ENCODE measurements at regions not wholly inside any gene's neighbourhood (a gene's known extent, or its start where the extent isn't known, plus 50 kb on each side); places are given as distances from the start of the nearest gene placed in this dataset.

DNA sequence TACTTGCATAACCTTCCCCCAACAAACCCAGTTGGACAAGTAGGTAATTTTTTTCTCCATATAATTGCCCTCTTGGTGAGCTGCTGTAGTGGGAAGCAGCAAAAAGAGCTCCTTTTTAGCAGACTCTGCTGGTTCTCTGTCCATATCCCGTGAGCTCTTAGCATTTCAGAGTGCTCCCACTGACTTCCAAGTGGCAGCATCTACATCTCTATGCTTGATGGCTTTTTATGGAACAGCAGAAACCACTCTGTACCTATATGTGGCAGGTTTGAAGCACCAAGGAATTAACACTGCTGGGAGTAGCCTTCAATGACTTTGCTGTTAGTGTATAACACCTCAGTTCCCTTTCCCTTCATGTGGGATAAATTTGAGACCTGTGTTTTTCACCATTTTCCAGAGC is 168.4 kb upstream of the NHS start:
- Histone ChIP-seq H3K4me1 (ENCODE audit: control insufficient read depth, insufficient read depth, low read length) (no peaks in the 10 kb centered on the region), H3K27me3 (ENCODE audit: control insufficient read depth, insufficient read depth, low read length) (no peaks in the 10 kb centered on the region), H3K36me3 (ENCODE audit: control insufficient read depth, insufficient read depth, low read length) (no peaks in the 10 kb centered on the region), H3K4me3 (ENCODE audit: low read length) (no peak overlapping the region), H3K9ac (ENCODE audit: low read length) (no peak overlapping the region), H3K27ac (ENCODE audit: low read depth, low read length) (no peak overlapping the region)

DNA sequence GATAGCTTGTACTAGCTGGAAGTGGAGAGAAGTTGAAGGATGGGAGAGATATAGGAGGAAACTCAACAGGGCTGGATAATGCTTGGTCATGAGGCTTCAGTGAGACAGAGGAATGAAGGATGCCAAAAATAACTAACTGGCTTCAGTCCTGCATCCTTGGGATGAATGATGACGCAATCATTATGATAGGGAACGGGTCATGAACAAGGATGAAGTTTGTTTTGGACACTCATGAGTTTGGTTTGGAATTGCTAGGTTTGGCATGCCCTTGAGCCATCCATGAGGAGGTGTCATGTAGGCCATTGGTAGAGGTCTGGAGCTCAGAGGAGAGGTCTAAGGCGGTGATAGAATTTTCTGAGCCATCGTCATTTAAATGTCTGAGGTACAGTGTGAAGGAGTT is 160.0 kb upstream of the NHS start:
- Histone ChIP-seq H3K9ac (ENCODE audit: low read length) (no peak overlapping the region), H3K27ac (ENCODE audit: low read depth, low read length) (no peak overlapping the region)

DNA sequence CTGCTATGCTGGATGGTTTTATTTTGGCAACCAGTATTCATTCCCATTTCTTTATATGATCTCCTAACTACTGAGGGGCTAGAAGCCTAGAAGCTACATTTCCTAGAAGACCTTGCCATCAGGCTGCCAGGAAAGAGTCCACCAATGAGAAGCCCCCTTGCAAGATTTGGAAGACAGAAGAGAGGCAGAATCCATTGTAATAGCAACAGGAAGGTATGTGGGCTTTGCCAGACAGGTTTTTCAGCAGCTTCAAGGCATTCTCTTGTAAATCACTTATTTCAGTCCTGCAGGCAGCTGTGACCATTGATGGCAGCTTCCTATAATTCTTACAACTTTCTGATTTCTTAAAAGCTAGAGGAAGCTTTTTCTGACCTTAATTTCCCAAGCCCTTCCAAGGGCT is 148.3 kb upstream of the NHS start:
- H3K4me3 ChIP-seq (ENCODE audit: low read length) = no peak overlapping the region

More for the DNA sequence above, 160.0 kb upstream of the NHS start:
- Histone ChIP-seq H3K4me1 (ENCODE audit: control insufficient read depth, insufficient read depth, low read length) (no peaks in the 10 kb centered on the region), H3K27me3 (ENCODE audit: control insufficient read depth, insufficient read depth, low read length) (no peaks in the 10 kb centered on the region), H3K36me3 (ENCODE audit: control insufficient read depth, insufficient read depth, low read length) (no peaks in the 10 kb centered on the region), H3K4me3 (ENCODE audit: low read length) (no peak overlapping the region)

DNA sequence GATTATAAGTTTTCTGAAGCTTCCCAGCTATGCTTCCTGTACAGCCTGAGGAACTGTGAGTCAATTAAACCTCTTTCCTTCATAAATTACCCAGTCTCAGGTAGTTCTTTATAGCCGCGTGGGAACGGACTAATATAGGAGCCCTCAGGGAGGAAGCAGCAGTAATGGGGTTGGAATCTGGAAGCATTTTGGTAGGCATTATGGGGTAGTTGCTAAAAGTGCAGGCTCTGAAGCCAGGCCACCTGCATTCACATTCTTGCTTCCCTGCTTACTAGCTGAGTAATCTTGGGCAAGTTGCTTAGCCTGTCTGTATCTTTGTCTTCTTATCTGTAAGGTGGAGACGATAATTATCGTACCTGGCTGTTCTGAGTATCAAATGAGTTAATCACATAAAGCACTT is 137.9 kb upstream of the NHS start:
- no peak overlapping the region for H3K27ac ChIP-seq (ENCODE audit: low read depth, low read length)
- H3K9ac ChIP-seq (ENCODE audit: low read length) = no peak overlapping the region
- no peaks in the 10 kb centered on the region for H3K4me1 ChIP-seq (ENCODE audit: control insufficient read depth, insufficient read depth, low read length)
- H3K36me3 ChIP-seq (ENCODE audit: control insufficient read depth, insufficient read depth, low read length) = no peaks in the 10 kb centered on the region
- no peak overlapping the region for H3K4me3 ChIP-seq (ENCODE audit: low read length)
- H3K27me3 ChIP-seq (ENCODE audit: control insufficient read depth, insufficient read depth, low read length) = peaks cover 3% of the 10 kb centered on the region

More for the DNA sequence above, 148.3 kb upstream of the NHS start:
- Histone ChIP-seq H3K9ac (ENCODE audit: low read length) (no peak overlapping the region), H3K27ac (ENCODE audit: low read depth, low read length) (no peak overlapping the region), H3K36me3 (ENCODE audit: control insufficient read depth, insufficient read depth, low read length) (no peaks in the 10 kb centered on the region), H3K4me1 (ENCODE audit: control insufficient read depth, insufficient read depth, low read length) (no peaks in the 10 kb centered on the region), H3K27me3 (ENCODE audit: control insufficient read depth, insufficient read depth, low read length) (no peaks in the 10 kb centered on the region)

DNA sequence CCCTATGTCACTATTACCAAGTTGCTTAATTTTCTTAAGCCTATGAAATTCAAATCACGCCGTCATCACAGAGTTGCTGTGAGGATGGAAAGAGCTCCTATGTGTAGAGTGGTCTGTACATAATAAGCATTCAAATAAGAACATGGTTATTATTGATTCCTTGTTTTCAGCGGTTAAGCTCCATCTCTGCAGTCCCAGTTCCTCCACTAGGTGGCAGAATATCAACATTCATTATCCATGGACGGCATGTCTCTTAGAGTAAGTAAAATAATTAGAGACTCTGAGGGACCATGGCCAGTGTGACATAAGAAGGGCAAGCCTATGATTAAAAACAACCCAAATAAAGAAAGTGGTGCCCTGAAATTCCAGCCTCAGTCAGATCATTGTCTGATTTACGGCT is 132.5 kb upstream of the NHS start:
- Histone ChIP-seq H3K36me3 (ENCODE audit: control insufficient read depth, insufficient read depth, low read length) (no peaks in the 10 kb centered on the region), H3K4me1 (ENCODE audit: control insufficient read depth, insufficient read depth, low read length) (no peaks in the 10 kb centered on the region), H3K9ac (ENCODE audit: low read length) (no peak overlapping the region), H3K27ac (ENCODE audit: low read depth, low read length) (no peak overlapping the region), H3K27me3 (ENCODE audit: control insufficient read depth, insufficient read depth, low read length) (peaks cover 3% of the 10 kb centered on the region), H3K4me3 (ENCODE audit: low read length) (no peak overlapping the region)

DNA sequence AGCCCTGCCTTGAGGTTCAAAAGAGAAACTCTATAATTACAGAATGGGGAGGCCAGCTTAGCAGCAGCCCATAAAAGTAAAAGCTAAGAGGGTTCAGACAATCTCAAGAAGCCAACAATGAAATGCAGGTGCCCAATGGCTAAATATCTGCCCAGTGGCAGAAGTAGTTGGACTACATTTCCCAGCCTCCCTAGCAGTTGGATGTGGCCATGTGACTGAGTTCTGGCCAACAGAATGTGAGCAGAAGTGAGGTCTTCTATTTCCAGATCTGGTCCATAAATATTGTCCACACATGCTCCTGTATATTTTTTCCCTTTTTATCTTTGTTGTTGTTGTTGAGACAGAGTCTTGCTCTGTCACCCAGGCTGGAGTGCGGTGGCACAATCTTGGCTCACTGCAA is 127.9 kb upstream of the NHS start:
- Histone ChIP-seq H3K36me3 (ENCODE audit: control insufficient read depth, insufficient read depth, low read length) (no peaks in the 10 kb centered on the region), H3K27ac (ENCODE audit: low read depth, low read length) (no peak overlapping the region), H3K27me3 (ENCODE audit: control insufficient read depth, insufficient read depth, low read length) (no peaks in the 10 kb centered on the region), H3K4me3 (ENCODE audit: low read length) (no peak overlapping the region), H3K4me1 (ENCODE audit: control insufficient read depth, insufficient read depth, low read length) (no peaks in the 10 kb centered on the region), H3K9ac (ENCODE audit: low read length) (no peak overlapping the region)

DNA sequence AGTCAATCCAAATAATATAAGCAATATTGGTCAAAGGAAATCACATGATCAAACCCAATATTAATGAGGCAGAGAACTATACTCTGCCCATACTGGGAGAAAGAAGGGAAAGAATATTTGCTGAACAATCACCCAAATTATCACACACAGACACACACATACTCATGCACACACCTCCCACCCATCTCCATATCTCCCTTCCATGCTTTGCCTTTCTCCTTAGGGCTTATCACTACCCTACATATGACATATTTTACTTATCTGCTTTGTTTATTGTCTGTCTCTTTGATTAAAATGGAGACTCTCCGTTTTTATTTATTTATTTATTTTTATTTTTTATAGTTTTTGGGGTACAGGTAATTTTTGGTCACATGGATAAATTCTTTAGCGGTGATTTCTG is 112.9 kb upstream of the NHS start:
- H3K27me3 ChIP-seq (ENCODE audit: control insufficient read depth, insufficient read depth, low read length) = no peaks in the 10 kb centered on the region
- no peaks in the 10 kb centered on the region for H3K36me3 ChIP-seq (ENCODE audit: control insufficient read depth, insufficient read depth, low read length)
- H3K4me3 ChIP-seq (ENCODE audit: low read length) = no peak overlapping the region
- no peaks in the 10 kb centered on the region for H3K4me1 ChIP-seq (ENCODE audit: control insufficient read depth, insufficient read depth, low read length)
- H3K27ac ChIP-seq (ENCODE audit: low read depth, low read length) = no peak overlapping the region
- no peak overlapping the region for H3K9ac ChIP-seq (ENCODE audit: low read length)

DNA sequence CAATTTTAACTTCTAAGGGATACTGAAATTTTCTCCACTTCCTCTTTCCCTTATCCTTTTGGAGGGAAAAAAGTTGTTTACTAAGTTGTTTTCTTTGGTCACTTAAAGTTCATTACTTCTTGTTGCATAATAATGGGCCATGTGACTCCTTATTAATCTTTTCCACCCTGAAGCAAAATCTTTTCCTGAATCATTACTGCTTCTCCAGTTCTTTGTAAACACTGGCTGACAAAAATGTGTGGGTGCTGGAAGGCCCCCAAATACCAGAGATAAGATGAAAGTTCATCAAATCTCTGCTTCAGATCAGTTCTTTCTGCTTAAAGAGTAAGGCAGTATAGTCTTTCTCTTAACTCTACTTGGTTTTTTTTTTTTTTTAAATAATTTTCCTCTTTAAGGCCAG is 108.9 kb upstream of the NHS start:
- Histone ChIP-seq H3K36me3 (ENCODE audit: control insufficient read depth, insufficient read depth, low read length) (no peaks in the 10 kb centered on the region), H3K9ac (ENCODE audit: low read length) (no peak overlapping the region), H3K4me3 (ENCODE audit: low read length) (no peak overlapping the region), H3K27ac (ENCODE audit: low read depth, low read length) (no peak overlapping the region), H3K4me1 (ENCODE audit: control insufficient read depth, insufficient read depth, low read length) (no peaks in the 10 kb centered on the region), H3K27me3 (ENCODE audit: control insufficient read depth, insufficient read depth, low read length) (no peaks in the 10 kb centered on the region)

DNA sequence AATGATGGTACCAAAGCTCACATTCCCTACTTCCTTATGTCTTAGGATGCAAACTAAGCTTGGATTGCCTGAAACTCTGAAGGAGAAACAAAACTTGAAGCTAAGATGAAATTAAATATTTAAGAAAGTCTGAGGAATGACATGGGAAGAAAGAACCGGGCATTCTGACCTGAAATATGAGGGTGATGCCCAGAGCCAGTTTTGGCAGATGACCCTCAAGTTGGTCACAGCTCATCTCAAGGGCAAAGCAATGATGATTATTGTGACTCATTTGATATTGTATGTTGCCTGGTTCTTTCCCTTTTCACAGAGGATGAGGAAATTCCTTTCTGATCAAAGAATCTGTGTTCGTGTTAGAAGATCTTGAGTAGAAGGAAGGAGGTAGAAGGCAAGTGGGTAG is 96.0 kb upstream of the NHS start:
- H3K4me3 ChIP-seq (ENCODE audit: low read length) = no peak overlapping the region

DNA sequence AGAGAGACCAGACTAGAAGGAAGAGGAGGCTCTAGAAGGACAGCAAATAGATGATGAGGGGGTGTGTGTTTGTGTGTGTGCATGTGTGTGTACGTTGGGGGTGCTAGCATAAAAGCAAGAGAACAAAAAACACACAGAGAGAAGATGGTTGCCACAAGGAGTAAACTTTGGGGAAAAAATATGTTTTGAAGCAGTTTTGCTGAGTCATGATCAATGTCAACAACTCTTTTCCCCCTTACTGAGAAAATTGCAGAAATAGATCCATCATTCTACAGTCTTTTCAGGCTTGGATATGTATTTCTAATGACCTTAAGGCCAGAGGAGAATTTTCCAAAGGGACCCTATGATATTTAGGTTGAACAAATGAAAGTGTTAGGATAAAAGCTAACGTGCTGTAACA is 89.0 kb upstream of the NHS start:
- Histone ChIP-seq H3K9ac (ENCODE audit: low read length) (no peak overlapping the region), H3K27me3 (ENCODE audit: control insufficient read depth, insufficient read depth, low read length) (no peaks in the 10 kb centered on the region), H3K4me1 (ENCODE audit: control insufficient read depth, insufficient read depth, low read length) (peaks cover 2% of the 10 kb centered on the region), H3K27ac (ENCODE audit: low read depth, low read length) (no peak overlapping the region), H3K36me3 (ENCODE audit: control insufficient read depth, insufficient read depth, low read length) (no peaks in the 10 kb centered on the region), H3K4me3 (ENCODE audit: low read length) (no peak overlapping the region)

More for the DNA sequence above, 96.0 kb upstream of the NHS start:
- Histone ChIP-seq H3K9ac (ENCODE audit: low read length) (no peak overlapping the region), H3K4me1 (ENCODE audit: control insufficient read depth, insufficient read depth, low read length) (no peaks in the 10 kb centered on the region), H3K27me3 (ENCODE audit: control insufficient read depth, insufficient read depth, low read length) (no peaks in the 10 kb centered on the region), H3K36me3 (ENCODE audit: control insufficient read depth, insufficient read depth, low read length) (no peaks in the 10 kb centered on the region), H3K27ac (ENCODE audit: low read depth, low read length) (no peak overlapping the region)

DNA sequence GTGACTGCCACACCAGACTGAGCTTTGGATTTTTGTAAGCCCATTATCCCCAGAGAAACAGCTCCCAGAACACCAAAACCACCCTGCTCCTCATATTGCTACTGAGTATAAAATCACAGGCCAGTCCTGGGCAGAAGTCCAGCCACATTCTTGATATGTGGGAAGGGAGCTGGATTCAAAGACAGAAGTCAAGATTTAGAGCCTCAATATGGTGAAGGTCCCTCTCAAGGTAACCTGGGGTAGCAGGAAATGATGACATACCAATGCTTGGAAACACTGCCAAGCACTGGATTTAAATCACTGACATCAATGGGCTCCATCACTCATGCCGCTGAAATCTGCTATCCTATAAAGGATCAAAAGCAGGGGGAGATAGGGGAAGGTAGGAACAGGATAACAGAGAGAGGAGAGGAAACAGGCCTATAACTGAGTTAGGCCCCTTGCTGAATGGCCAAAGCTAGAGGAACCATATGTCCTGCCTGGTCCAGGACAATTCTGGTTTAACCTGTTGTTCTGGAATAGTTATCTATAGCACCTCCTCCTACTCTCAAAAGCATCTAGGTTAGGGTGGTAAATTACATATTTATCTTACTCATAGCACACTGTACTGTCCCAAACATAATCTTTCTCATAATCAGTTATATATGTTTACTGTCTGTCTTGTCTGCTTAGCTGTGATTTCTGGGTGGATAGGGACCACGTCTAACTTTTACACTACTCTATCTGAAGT is 83.7 kb upstream of the NHS start:
- Histone ChIP-seq H3K36me3 (ENCODE audit: control insufficient read depth, insufficient read depth, low read length) (no peaks in the 10 kb centered on the region), H3K27ac (ENCODE audit: low read depth, low read length) (peak overlapping the region; percentile 79), H3K4me3 (ENCODE audit: low read length) (no peak overlapping the region), H3K27me3 (ENCODE audit: control insufficient read depth, insufficient read depth, low read length) (peaks cover 2% of the 10 kb centered on the region), H3K4me1 (ENCODE audit: control insufficient read depth, insufficient read depth, low read length) (peaks cover 8% of the 10 kb centered on the region), H3K9ac (ENCODE audit: low read length) (no peak overlapping the region)

DNA sequence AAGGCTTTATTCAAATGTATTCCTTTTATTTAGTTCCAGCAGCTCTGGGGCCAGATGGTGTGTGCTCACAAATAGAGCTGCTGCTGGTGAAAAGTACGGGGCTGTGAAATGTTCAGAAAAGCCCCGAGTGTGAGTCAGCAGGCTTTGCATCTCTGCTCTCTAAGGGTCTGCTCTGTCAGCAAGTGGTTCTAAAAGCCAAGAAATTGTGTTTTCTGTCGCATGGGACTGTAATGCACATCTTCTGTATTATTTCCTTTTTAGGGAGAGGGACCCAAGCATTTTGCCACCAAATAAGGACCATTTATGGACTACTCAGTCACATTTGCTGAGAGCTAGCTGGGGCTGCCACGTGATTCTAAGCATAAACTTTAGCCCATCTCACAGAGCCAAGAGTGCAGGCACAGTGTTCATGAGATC is 82.9 kb upstream of the NHS start:
- Histone ChIP-seq H3K27me3 (ENCODE audit: control insufficient read depth, insufficient read depth, low read length) (peaks cover 2% of the 10 kb centered on the region), H3K4me1 (ENCODE audit: control insufficient read depth, insufficient read depth, low read length) (peaks cover 8% of the 10 kb centered on the region), H3K9ac (ENCODE audit: low read length) (no peak overlapping the region), H3K27ac (ENCODE audit: low read depth, low read length) (peak overlapping the region; percentile 79), H3K4me3 (ENCODE audit: low read length) (no peak overlapping the region), H3K36me3 (ENCODE audit: control insufficient read depth, insufficient read depth, low read length) (no peaks in the 10 kb centered on the region)

DNA sequence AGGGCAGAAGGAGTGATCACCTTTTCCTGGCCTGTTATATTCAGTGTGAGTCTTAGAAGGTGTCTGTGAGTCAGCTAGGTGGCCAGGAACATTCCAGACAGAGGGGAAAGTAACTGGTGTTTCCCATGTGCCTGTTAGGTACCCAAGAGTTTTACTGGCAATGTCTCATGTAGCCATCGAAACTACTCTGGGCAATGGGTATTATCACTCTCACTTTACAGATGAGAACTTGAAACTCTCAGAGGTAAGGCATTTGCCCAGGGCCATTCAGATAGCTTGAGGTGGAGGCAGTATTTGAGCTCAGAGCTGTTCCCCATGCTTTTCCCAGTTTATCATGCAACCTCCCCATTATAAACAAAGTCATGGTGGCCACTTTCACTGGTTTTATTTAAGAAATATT is 80.4 kb upstream of the NHS start:
- Histone ChIP-seq H3K4me3 (ENCODE audit: low read length) (no peak overlapping the region), H3K36me3 (ENCODE audit: control insufficient read depth, insufficient read depth, low read length) (no peaks in the 10 kb centered on the region), H3K27me3 (ENCODE audit: control insufficient read depth, insufficient read depth, low read length) (peaks cover 2% of the 10 kb centered on the region), H3K4me1 (ENCODE audit: control insufficient read depth, insufficient read depth, low read length) (peaks cover 8% of the 10 kb centered on the region), H3K9ac (ENCODE audit: low read length) (no peak overlapping the region), H3K27ac (ENCODE audit: low read depth, low read length) (no peak overlapping the region)

Data from rectal smooth muscle tissue (tissue), 1 donor.